ENCODE measurements at regions not wholly inside any gene's neighbourhood (a gene's known extent, or its start where the extent isn't known, plus 50 kb on each side); places are given as distances from the start of the nearest gene placed in this dataset.

- Histone ChIP-seq H3K9me3 (replicated peaks; ENCODE audit: control insufficient read depth, insufficient read depth, low read length) (no peaks in the 10 kb centered on the region), H4K20me1 (replicated peaks; ENCODE audit: control insufficient read depth, extremely low read depth, insufficient read depth, low read length) (no peaks in the 10 kb centered on the region), H3K27ac (ENCODE audit: insufficient read depth, low read depth, low read length) (no peak overlapping the region), H3K9me1 (replicated peaks; ENCODE audit: control insufficient read depth, extremely low read depth, insufficient read depth, low read length) (no peaks in the 10 kb centered on the region), H3K9ac (replicated peaks; ENCODE audit: extremely low read depth, insufficient read depth, low read length) (no peak overlapping the region), H3K4me3 (replicated peaks in 1 of 3; ENCODE audit: insufficient read depth in 1 of 3, low read depth in 1 of 3, low read length in 3 of 3) (no peak overlapping the region), H2AFZ (ENCODE audit: low read depth, low read length) (no peak overlapping the region), H3K79me2 (ENCODE audit: control insufficient read depth, insufficient read depth, low read length) (no peaks in the 10 kb centered on the region), H3K27me3 (ENCODE audit: control insufficient read depth in 2 of 2, insufficient read depth in 2 of 2, low read length in 2 of 2) (no peaks in the 10 kb centered on the region), H3K4me1 (ENCODE audit: control insufficient read depth, extremely low read depth, insufficient read depth, low read length) (no peaks in the 10 kb centered on the region), H3K4me2 (ENCODE audit: insufficient read depth, low read length) (no peak overlapping the region), H3K36me3 (ENCODE audit: control insufficient read depth in 2 of 2, extremely low read depth in 1 of 2, insufficient read depth in 2 of 2, low read length in 2 of 2) (no peaks in the 10 kb centered on the region)
- ChIA-PET POLR2A (no interaction called here), CTCF (interaction anchor here (1.7 kb wide), 1 partner anchor 388 kb away, joined by 5 read pairs; no protein-coding TSS in a partner anchor)
- no TSS peak for BruUV-seq (replicated peaks)
- dilution Hi-C loops (cut with MboI; ENCODE audit: extremely low pct_ligation_motif_present, low sequenced_read_pairs) (no loop called here), intact Hi-C loops (cut with micrococcal nuclease) (no loop called here)
- DNase-seq (ENCODE audit: low read depth, low spot score) (no peak), FAIRE-seq (no peak)
- TF ChIP-seq EZH2 (IDR thresholded peaks at IDR 0.05; ENCODE audit: borderline replicate concordance, low read depth, low read length, severe bottlenecking) (no peak), FOS (IDR thresholded peaks at IDR 0.05; ENCODE audit: borderline replicate concordance, insufficient read depth, low read length) (no peak), MYC (IDR thresholded peaks at IDR 0.05; ENCODE audit: low read depth, low read length) (no peak), CTCF (IDR thresholded peaks at IDR 0.05; ENCODE audit: extremely low read depth in 1 of 2, insufficient read depth in 1 of 2, low read depth in 1 of 2, low read length in 2 of 2) (no peak), GATA2 (IDR thresholded peaks at IDR 0.05; ENCODE audit: insufficient read depth, insufficient read length, low read depth, low read length) (no peak), JUN (IDR thresholded peaks at IDR 0.05; ENCODE audit: borderline replicate concordance, insufficient read depth, insufficient read length, low read depth) (no peak), POLR2AphosphoS5 (IDR thresholded peaks at IDR 0.05; ENCODE audit: insufficient read depth, low read depth, low read length) (no peak), POLR2A (IDR thresholded peaks at IDR 0.05; ENCODE audit: low read depth, low read length) (no peak)
- TF ChIP-seq, protein P1, sequence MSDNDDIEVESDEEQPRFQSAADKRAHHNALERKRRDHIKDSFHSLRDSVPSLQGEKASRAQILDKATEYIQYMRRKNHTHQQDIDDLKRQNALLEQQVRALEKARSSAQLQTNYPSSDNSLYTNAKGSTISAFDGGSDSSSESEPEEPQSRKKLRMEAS (IDR thresholded peaks at IDR 0.05; ENCODE audit: insufficient read depth, insufficient read length), result no peak
Measured at GRCh38 chr6:150783813-150784212, 81.7 kb upstream of the MTHFD1L start.

Data from endothelial cell of umbilical vein (primary cell).